ENCODE measurements at regions not wholly inside any gene's neighbourhood (a gene's known extent, or its start where the extent isn't known, plus 50 kb on each side); places are given as distances from the start of the nearest gene placed in this dataset.
A peak's percentile ranks its signal among the peaks of the same experiment; 100 is the strongest.

- Mint-ChIP-seq H3K4me1 (peaks cover 14% of the 10 kb centered on the region), H3K27ac (peak overlapping the region in 2 of 7 donors; percentile 60 to 73), H3K4me3 (no peak overlapping the region), H3K36me3 (peaks cover 14 to 41% of the 10 kb centered on the region in 2 donors), H3K9me3 (peaks cover 0 to 11% (median 2%) of the 10 kb centered on the region in 7 donors), H3K27me3 (ENCODE audit: low read depth in 3 of 3) (no peaks in the 10 kb centered on the region)
- DNase-seq: peak in 1 of 3 donors; percentile 22
- H3K9ac ChIP-seq (ENCODE audit: insufficient read depth, low read length, poor library complexity, severe bottlenecking): no peak overlapping the region
- H3K27ac ChIP-seq (ENCODE audit: low read depth in 1 of 2, low read length in 2 of 2): no peak overlapping the region
- no peak overlapping the region for H3K4me3 ChIP-seq (replicated peaks in 1 of 3; ENCODE audit: low read depth in 2 of 3, low read length in 3 of 3)
- TF ChIP-seq CTCF (IDR thresholded peaks at IDR 0.05): no peak
- H3K4me1 ChIP-seq (ENCODE audit: control insufficient read depth in 1 of 2, insufficient read depth in 2 of 2, low read length in 2 of 2): peaks cover 0 to 3% of the 10 kb centered on the region in 2 donors
- WGBS (ENCODE audit: insufficient coverage): 88% methylated on average over 1 of the region's 9 CpGs
- intact Hi-C loops (cut with micrococcal nuclease): no loop called here
- no peaks in the 10 kb centered on the region for H3K9me3 ChIP-seq (replicated peaks in 1 of 2; ENCODE audit: control insufficient read depth in 1 of 2, insufficient read depth in 1 of 2, low read length in 2 of 2)
- peaks cover 84% of the 10 kb centered on the region for H3K79me2 ChIP-seq (ENCODE audit: insufficient read depth, low read length)
- no peak overlapping the region for H2AFZ ChIP-seq (ENCODE audit: insufficient read depth, low read depth, low read length, poor library complexity, severe bottlenecking)
- H3K27me3 ChIP-seq (ENCODE audit: control insufficient read depth in 2 of 2, insufficient read depth in 2 of 2, low read length in 2 of 2): no peaks in the 10 kb centered on the region
- H4K20me1 ChIP-seq (ENCODE audit: insufficient read depth, low read length): peaks cover 44% of the 10 kb centered on the region
- no peaks in the 10 kb centered on the region for H3K36me3 ChIP-seq (replicated peaks in 1 of 2; ENCODE audit: control insufficient read depth in 1 of 2, insufficient read depth in 2 of 2, low read length in 2 of 2)
- H3K4me2 ChIP-seq (replicated peaks; ENCODE audit: extremely low read depth, low read length, poor library complexity, severe bottlenecking): no peak overlapping the region
Observed at GRCh38 chr10:29714096-29714874, 79.5 kb upstream of the SVIL start.

- Histone ChIP-seq H4K20me1 (ENCODE audit: insufficient read depth, low read length) (peaks cover 37% of the 10 kb centered on the region), H3K27ac (ENCODE audit: low read depth in 1 of 2, low read length in 2 of 2) (no peak overlapping the region), H3K4me2 (replicated peaks; ENCODE audit: extremely low read depth, low read length, poor library complexity, severe bottlenecking) (no peak overlapping the region), H3K36me3 (replicated peaks in 1 of 2; ENCODE audit: control insufficient read depth in 1 of 2, insufficient read depth in 2 of 2, low read length in 2 of 2) (no peaks in the 10 kb centered on the region), H3K9ac (ENCODE audit: insufficient read depth, low read length, poor library complexity, severe bottlenecking) (no peak overlapping the region), H3K4me1 (ENCODE audit: control insufficient read depth in 1 of 2, insufficient read depth in 2 of 2, low read length in 2 of 2) (no peaks in the 10 kb centered on the region), H2AFZ (ENCODE audit: insufficient read depth, low read depth, low read length, poor library complexity, severe bottlenecking) (no peak overlapping the region), H3K79me2 (ENCODE audit: insufficient read depth, low read length) (peaks cover 76% of the 10 kb centered on the region), H3K9me3 (replicated peaks in 1 of 2; ENCODE audit: control insufficient read depth in 1 of 2, insufficient read depth in 1 of 2, low read length in 2 of 2) (no peaks in the 10 kb centered on the region), H3K4me3 (replicated peaks in 1 of 3; ENCODE audit: low read depth in 2 of 3, low read length in 3 of 3) (no peak overlapping the region), H3K27me3 (ENCODE audit: control insufficient read depth in 2 of 2, insufficient read depth in 2 of 2, low read length in 2 of 2) (no peaks in the 10 kb centered on the region)
- no peak for DNase-seq
- H3K4me1 Mint-ChIP-seq: peaks cover 14% of the 10 kb centered on the region
- no peak for TF ChIP-seq CTCF (IDR thresholded peaks at IDR 0.05)
- H3K36me3 Mint-ChIP-seq: peaks cover 17 to 40% of the 10 kb centered on the region in 2 donors
- no peak overlapping the region for H3K27ac Mint-ChIP-seq
- no peak overlapping the region for H3K4me3 Mint-ChIP-seq
- peaks cover 0 to 8% (median 0%) of the 10 kb centered on the region in 7 donors for H3K9me3 Mint-ChIP-seq
- intact Hi-C loops (cut with micrococcal nuclease): no loop called here
- no peaks in the 10 kb centered on the region for H3K27me3 Mint-ChIP-seq (ENCODE audit: low read depth in 3 of 3)
- WGBS (ENCODE audit: insufficient coverage): no CpG with 5 or more reads among the region's 2 CpGs
Observed at GRCh38 chr10:29713450-29713849, 78.7 kb upstream of the SVIL start.

All from CD14-positive monocyte (primary cell).